Esophagus muscularis mucosa (tissue), 3 donors: ENCODE measurements at regions not wholly inside any gene's neighbourhood (a gene's known extent, or its start where the extent isn't known, plus 50 kb on each side); places are given as distances from the start of the nearest gene placed in this dataset.

ENCODE experiments used
- POLR2A ChIP-seq: fragments of 450-650 bp; IDR thresholded peaks from one replicate; pipeline ENCODE4 v1.6.1; 2017; ENCODE audit warnings: antibody characterized with exemption, moderate library complexity, mild to moderate bottlenecking, low read depth
- POLR2AphosphoS5 ChIP-seq, 2 donors: sonication (generic); formaldehyde crosslinking; IDR thresholded peaks; one replicate each; pipeline ENCODE4 v1.6.1; 2017; ENCODE audit warnings: antibody characterized with exemption in 2 of 2
- TF ChIP-seq, protein P1 (sequence below), 3 experiments: fragments of 200-600 bp in 2 of 3; fragments of 450-650 bp in 1 of 3; sonication (generic) in 2 of 3; IDR thresholded peaks; one replicate each; pipeline ENCODE4 v1.5.1; 2017 to 2019; ENCODE audit warnings: antibody characterized with exemption in 3 of 3, mild to moderate bottlenecking in 2 of 3, moderate library complexity in 1 of 3

GRCh38 chr9:89850153-89850552 is 245.3 kb downstream of the GADD45G start:
- TF ChIP-seq, protein P1, sequence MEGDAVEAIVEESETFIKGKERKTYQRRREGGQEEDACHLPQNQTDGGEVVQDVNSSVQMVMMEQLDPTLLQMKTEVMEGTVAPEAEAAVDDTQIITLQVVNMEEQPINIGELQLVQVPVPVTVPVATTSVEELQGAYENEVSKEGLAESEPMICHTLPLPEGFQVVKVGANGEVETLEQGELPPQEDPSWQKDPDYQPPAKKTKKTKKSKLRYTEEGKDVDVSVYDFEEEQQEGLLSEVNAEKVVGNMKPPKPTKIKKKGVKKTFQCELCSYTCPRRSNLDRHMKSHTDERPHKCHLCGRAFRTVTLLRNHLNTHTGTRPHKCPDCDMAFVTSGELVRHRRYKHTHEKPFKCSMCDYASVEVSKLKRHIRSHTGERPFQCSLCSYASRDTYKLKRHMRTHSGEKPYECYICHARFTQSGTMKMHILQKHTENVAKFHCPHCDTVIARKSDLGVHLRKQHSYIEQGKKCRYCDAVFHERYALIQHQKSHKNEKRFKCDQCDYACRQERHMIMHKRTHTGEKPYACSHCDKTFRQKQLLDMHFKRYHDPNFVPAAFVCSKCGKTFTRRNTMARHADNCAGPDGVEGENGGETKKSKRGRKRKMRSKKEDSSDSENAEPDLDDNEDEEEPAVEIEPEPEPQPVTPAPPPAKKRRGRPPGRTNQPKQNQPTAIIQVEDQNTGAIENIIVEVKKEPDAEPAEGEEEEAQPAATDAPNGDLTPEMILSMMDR (IDR thresholded peaks at IDR 0.05), result no peak
- TF ChIP-seq POLR2AphosphoS5 (IDR thresholded peaks at IDR 0.05) (no peak), POLR2A (no peak)
